ENCODE measurements at regions not wholly inside any gene's neighbourhood (a gene's known extent, or its start where the extent isn't known, plus 50 kb on each side); places are given as distances from the start of the nearest gene placed in this dataset.
A peak's percentile ranks its signal among the peaks of the same experiment; 100 is the strongest.

GRCh38 chr2:156219491-156220100, 112.9 kb downstream of the NR4A2 start (continued):
- TF ChIP-seq YY1 (IDR thresholded peaks at IDR 0.05; ENCODE audit: borderline replicate concordance in 1 of 3, control insufficient read depth in 1 of 3, extremely low read depth in 1 of 3, insufficient read depth in 3 of 3, insufficient read length in 1 of 3, insufficient replicate concordance in 2 of 3, low read depth in 1 of 3, low read length in 2 of 3) (no peak), MAFG (tag; conservative IDR thresholded peaks at IDR 0.05) (peak; percentile 60), RREB1 (CRISPR knock-in tag; IDR thresholded peaks at IDR 0.05) (no peak), HDGF (IDR thresholded peaks at IDR 0.05) (no peak), RBBP5 (IDR thresholded peaks at IDR 0.05; ENCODE audit: borderline replicate concordance, insufficient read depth, low read length, poor library complexity, severe bottlenecking) (peak; percentile 36), ZNF263 (CRISPR knock-in tag; IDR thresholded peaks at IDR 0.05; ENCODE audit: borderline replicate concordance) (no peak), IRF1 (CRISPR knock-in tag; IDR thresholded peaks at IDR 0.05; ENCODE audit: borderline replicate concordance) (no peak), ELF4 (CRISPR knock-in tag; IDR thresholded peaks at IDR 0.05) (no peak), ETS2 (tag; IDR thresholded peaks at IDR 0.05; ENCODE audit: borderline replicate concordance, poor library complexity, severe bottlenecking) (no peak), ZBED1 (IDR thresholded peaks at IDR 0.05) (no peak), HDAC6 (IDR thresholded peaks at IDR 0.05; ENCODE audit: low read depth, low read length) (no peak), BRCA1 (IDR thresholded peaks at IDR 0.05) (no peak), BRCA1 (CRISPR knock-in tag; IDR thresholded peaks at IDR 0.05) (no peak), ZNF143 (CRISPR knock-in tag; IDR thresholded peaks at IDR 0.05) (no peak)
- TF ChIP-seq, protein P1, sequence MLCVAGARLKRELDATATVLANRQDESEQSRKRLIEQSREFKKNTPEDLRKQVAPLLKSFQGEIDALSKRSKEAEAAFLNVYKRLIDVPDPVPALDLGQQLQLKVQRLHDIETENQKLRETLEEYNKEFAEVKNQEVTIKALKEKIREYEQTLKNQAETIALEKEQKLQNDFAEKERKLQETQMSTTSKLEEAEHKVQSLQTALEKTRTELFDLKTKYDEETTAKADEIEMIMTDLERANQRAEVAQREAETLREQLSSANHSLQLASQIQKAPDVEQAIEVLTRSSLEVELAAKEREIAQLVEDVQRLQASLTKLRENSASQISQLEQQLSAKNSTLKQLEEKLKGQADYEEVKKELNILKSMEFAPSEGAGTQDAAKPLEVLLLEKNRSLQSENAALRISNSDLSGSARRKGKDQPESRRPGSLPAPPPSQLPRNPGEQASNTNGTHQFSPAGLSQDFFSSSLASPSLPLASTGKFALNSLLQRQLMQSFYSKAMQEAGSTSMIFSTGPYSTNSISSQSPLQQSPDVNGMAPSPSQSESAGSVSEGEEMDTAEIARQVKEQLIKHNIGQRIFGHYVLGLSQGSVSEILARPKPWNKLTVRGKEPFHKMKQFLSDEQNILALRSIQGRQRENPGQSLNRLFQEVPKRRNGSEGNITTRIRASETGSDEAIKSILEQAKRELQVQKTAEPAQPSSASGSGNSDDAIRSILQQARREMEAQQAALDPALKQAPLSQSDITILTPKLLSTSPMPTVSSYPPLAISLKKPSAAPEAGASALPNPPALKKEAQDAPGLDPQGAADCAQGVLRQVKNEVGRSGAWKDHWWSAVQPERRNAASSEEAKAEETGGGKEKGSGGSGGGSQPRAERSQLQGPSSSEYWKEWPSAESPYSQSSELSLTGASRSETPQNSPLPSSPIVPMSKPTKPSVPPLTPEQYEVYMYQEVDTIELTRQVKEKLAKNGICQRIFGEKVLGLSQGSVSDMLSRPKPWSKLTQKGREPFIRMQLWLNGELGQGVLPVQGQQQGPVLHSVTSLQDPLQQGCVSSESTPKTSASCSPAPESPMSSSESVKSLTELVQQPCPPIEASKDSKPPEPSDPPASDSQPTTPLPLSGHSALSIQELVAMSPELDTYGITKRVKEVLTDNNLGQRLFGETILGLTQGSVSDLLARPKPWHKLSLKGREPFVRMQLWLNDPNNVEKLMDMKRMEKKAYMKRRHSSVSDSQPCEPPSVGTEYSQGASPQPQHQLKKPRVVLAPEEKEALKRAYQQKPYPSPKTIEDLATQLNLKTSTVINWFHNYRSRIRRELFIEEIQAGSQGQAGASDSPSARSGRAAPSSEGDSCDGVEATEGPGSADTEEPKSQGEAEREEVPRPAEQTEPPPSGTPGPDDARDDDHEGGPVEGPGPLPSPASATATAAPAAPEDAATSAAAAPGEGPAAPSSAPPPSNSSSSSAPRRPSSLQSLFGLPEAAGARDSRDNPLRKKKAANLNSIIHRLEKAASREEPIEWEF (CRISPR knock-in tag; IDR thresholded peaks at IDR 0.05) = no peak

Measured in K562 (cell line).